OCI-LY3 (cell line): ENCODE measurements at regions not wholly inside any gene's neighbourhood (a gene's known extent, or its start where the extent isn't known, plus 50 kb on each side); places are given as distances from the start of the nearest gene placed in this dataset.

Experiments
- CTCF ChIP-seq: fragments of 200-600, 300-600 bp; sonication (generic); IDR thresholded peaks from 2 replicates; pipeline ENCODE4 v1.5.1; 2014; ENCODE audit warnings: antibody characterized with exemption, low read length, low read depth
- EZH2phosphoT487 ChIP-seq: fragments of 200-600 bp; shearing (Covaris generic); IDR thresholded peaks from 2 replicates; pipeline ENCODE4 v1.6.1; 2018; ENCODE audit warnings: antibody characterized with exemption, mixed run types, low read depth

GRCh38 chr16:65822148-65822547 lies 544.3 kb upstream of the CDH5 start:
- TF ChIP-seq CTCF = no peak
- no peak for TF ChIP-seq EZH2phosphoT487
